CD4-positive, alpha-beta T cell (primary cell): ENCODE measurements at regions not wholly inside any gene's neighbourhood (a gene's known extent, or its start where the extent isn't known, plus 50 kb on each side); places are given as distances from the start of the nearest gene placed in this dataset.

Experiments
- ATAC-seq: fragments of 200-7000 bp; cut with Tn5 transposase; one replicate; pipeline ENCODE4 v1.10.0; 2022; ENCODE audit warnings: mild to moderate bottlenecking; ENCODE audit not compliant: poor library complexity
- CTCF ChIA-PET: fragments of 350-600 bp; sonication (Branson Sonifier 250); formaldehyde crosslinking; loops from one replicate; lab custom pipeline; 2021; ENCODE audit warnings: antibody characterized with exemption, inconsistent platforms; lab: Charles Lee
- POLR2A ChIA-PET: fragments of 350-600 bp; sonication (Branson Sonifier 250); formaldehyde crosslinking; loops from one replicate; lab custom pipeline; 2021; ENCODE audit warnings: antibody characterized with exemption, inconsistent platforms; lab: Charles Lee
- DNase-seq, 14 experiments: peaks; one replicate each; pipeline ENCODE4 v3.0.0-alpha.2; 2013 to 2020; ENCODE audit warnings: mixed read lengths in 2 of 14
- H3K27ac ChIP-seq, 2 donors: one replicate each; pipeline versions ENCODE4 v1.5.1 to v1.7.0; 2013; ENCODE audit warnings: low read length in 2 of 2, low read depth in 1 of 2, mild to moderate bottlenecking in 1 of 2
- H3K27me3 ChIP-seq, 2 experiments: 1 replicate in 1 of 2; 2 replicates in 1 of 2; pipeline versions ENCODE4 v1.6.1 to v1.7.0; 2013; ENCODE audit warnings: low read length in 2 of 2, control low read depth in 1 of 2, mild to moderate bottlenecking in 1 of 2, moderate library complexity in 1 of 2; ENCODE audit not compliant: insufficient read depth in 2 of 2, control insufficient read depth in 1 of 2
- H3K36me3 ChIP-seq: one replicate; pipeline ENCODE4 v1.6.1; 2013; ENCODE audit warnings: low read length, control low read depth; ENCODE audit not compliant: insufficient read depth
- H3K4me1 ChIP-seq: one replicate; pipeline ENCODE4 v1.6.1; 2013; ENCODE audit warnings: low read length, control low read depth; ENCODE audit not compliant: insufficient read depth
- H3K4me3 ChIP-seq: one replicate; pipeline ENCODE4 v1.5.1; 2013; ENCODE audit warnings: mild to moderate bottlenecking, low read length, moderate library complexity
- H3K9me3 ChIP-seq, 2 experiments: 1 replicate in 1 of 2; 2 replicates in 1 of 2; pipeline versions ENCODE4 v1.6.1 to v1.7.0; 2013; ENCODE audit warnings: low read length in 2 of 2, mild to moderate bottlenecking in 2 of 2, control low read depth in 1 of 2, moderate library complexity in 1 of 2; ENCODE audit not compliant: control insufficient read depth in 1 of 2, insufficient read depth in 1 of 2
- H3K27ac Mint-ChIP-seq: one replicate; pipeline ENCODE4 v1.8.0; 2020; ENCODE audit warnings: mixed read lengths
- H3K27me3 Mint-ChIP-seq: one replicate; pipeline ENCODE4 v1.8.0; 2021; ENCODE audit warnings: mixed read lengths
- H3K36me3 Mint-ChIP-seq: one replicate; pipeline ENCODE4 v1.8.0; 2021; ENCODE audit warnings: low read depth, mixed read lengths
- H3K4me1 Mint-ChIP-seq: one replicate; pipeline ENCODE4 v1.8.0; 2021; ENCODE audit warnings: low read depth, mixed read lengths
- H3K4me3 Mint-ChIP-seq: one replicate; pipeline ENCODE4 v1.8.0; 2020; ENCODE audit warnings: mild to moderate bottlenecking, mixed read lengths
- H3K9me3 Mint-ChIP-seq: one replicate; pipeline ENCODE4 v1.8.0; 2020; ENCODE audit warnings: mixed read lengths
- CTCF ChIP-seq: fragments of 200-600 bp; IDR thresholded peaks from one replicate; pipeline ENCODE4 v1.8.0; 2022; ENCODE audit warnings: antibody characterized with exemption, mild to moderate bottlenecking
- intact Hi-C, 2 experiments: fragments of 100-400 bp; cut with DNase I in 1 of 2; cut with micrococcal nuclease in 1 of 2; formaldehyde crosslinking; loops; one replicate each; pipeline versions ENCODE4 v1.15.1 to v1.9.0; 2023 to 2025; cut with DNase I, micrococcal nuclease

- CTCF ChIA-PET = no interaction called here
- H3K36me3 ChIP-seq = no peaks in the 10 kb centered on the region
- Mint-ChIP-seq H3K27me3 (no peaks in the 10 kb centered on the region), H3K9me3 (no peaks in the 10 kb centered on the region), H3K27ac (no peak overlapping the region), H3K36me3 (no peaks in the 10 kb centered on the region), H3K4me1 (no peaks in the 10 kb centered on the region), H3K4me3 (no peak overlapping the region)
- H3K27me3 ChIP-seq = no peaks in the 10 kb centered on the region
- intact Hi-C loops = no loop called here
- TF ChIP-seq CTCF = no peak
- no peak overlapping the region for H3K27ac ChIP-seq
- POLR2A ChIA-PET = no interaction called here
- H3K4me3 ChIP-seq = no peak overlapping the region
- H3K9me3 ChIP-seq = no peaks in the 10 kb centered on the region
- DNase-seq (no peak), ATAC-seq (no peak)
- H3K4me1 ChIP-seq = no peaks in the 10 kb centered on the region
Measured at GRCh38 chr5:40315126-40315525, 364.6 kb upstream of the PTGER4 start.

- no peaks in the 10 kb centered on the region for H3K27me3 ChIP-seq
- intact Hi-C loops = no loop called here
- no peak overlapping the region for H3K27ac Mint-ChIP-seq
- no peaks in the 10 kb centered on the region for H3K9me3 ChIP-seq
- no peaks in the 10 kb centered on the region for H3K9me3 Mint-ChIP-seq
- no peak overlapping the region for H3K27ac ChIP-seq
- H3K4me1 Mint-ChIP-seq = no peaks in the 10 kb centered on the region
- no peaks in the 10 kb centered on the region for H3K36me3 ChIP-seq
- CTCF ChIA-PET = no interaction called here
- no peak for ATAC-seq
- no peak overlapping the region for H3K4me3 Mint-ChIP-seq
- no peaks in the 10 kb centered on the region for H3K27me3 Mint-ChIP-seq
- H3K36me3 Mint-ChIP-seq = no peaks in the 10 kb centered on the region
- POLR2A ChIA-PET = no interaction called here
- H3K4me1 ChIP-seq = no peaks in the 10 kb centered on the region
- H3K4me3 ChIP-seq = no peak overlapping the region
- no peak for TF ChIP-seq CTCF
- no peak for DNase-seq
Measured at GRCh38 chr5:40314275-40314674, 365.4 kb upstream of the PTGER4 start.

GRCh38 chr5:40312205-40312604 is 367.5 kb upstream of the PTGER4 start:
- ChIA-PET CTCF (no interaction called here), POLR2A (no interaction called here)
- H3K4me3 ChIP-seq = no peak overlapping the region
- Mint-ChIP-seq H3K9me3 (no peaks in the 10 kb centered on the region), H3K27me3 (no peaks in the 10 kb centered on the region), H3K36me3 (no peaks in the 10 kb centered on the region), H3K4me1 (no peaks in the 10 kb centered on the region), H3K4me3 (no peak overlapping the region), H3K27ac (no peak overlapping the region)
- DNase-seq (no peak), ATAC-seq (no peak)
- H3K27me3 ChIP-seq = no peaks in the 10 kb centered on the region
- no peaks in the 10 kb centered on the region for H3K4me1 ChIP-seq
- no peak for TF ChIP-seq CTCF
- H3K9me3 ChIP-seq = no peaks in the 10 kb centered on the region
- no peak overlapping the region for H3K27ac ChIP-seq
- no peaks in the 10 kb centered on the region for H3K36me3 ChIP-seq
- intact Hi-C loops = no loop called here
